ENCODE measurements at regions not wholly inside any gene's neighbourhood (a gene's known extent, or its start where the extent isn't known, plus 50 kb on each side); places are given as distances from the start of the nearest gene placed in this dataset.
"Not testable (repeated sequence)": the region's sequence is repeated elsewhere in the genome, so short reads cannot be mapped to it uniquely, and the experiment has no call there.

DNA sequence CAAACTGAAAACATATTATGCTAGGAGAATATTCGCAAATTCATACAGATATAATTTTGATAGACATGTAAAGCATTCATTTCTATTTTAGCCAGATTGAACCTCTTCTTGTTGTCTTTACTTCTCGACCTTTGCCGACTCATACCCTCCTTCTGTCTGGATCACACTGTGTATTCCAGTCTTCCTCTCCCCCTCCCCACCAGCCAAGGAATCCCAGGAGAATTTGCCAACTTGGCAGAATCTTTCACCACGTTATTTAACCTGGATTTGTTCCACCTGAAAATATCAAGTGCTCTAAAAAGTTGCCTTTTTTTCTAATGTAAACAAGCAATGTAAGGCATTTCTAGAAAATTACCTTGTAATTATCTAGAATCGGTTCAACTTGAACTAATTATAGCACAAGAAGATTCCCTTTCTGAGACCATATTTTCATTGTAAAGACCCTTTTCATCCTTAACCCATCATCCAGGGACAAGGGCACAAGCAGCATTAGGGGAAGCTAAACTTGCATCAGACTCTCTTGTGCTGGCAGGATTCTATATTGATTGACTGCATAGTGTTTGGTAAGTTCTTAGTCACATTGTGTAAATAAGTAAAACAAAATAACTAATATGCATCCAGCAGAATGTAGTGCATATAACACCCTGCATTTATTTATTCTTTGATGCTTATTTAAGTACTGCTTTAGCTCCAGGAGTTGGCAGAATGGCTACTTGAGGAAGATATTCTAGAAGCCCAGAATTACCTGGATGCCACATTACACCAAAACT lies 1328.7 kb upstream of the NXPH2 start:
- Mint-ChIP-seq H3K36me3 (ENCODE audit: low read depth) (no peaks in the 10 kb centered on the region), H3K4me1 (ENCODE audit: low read depth) (no peaks in the 10 kb centered on the region), H3K4me3 (no peak overlapping the region), H3K9me3 (no peaks in the 10 kb centered on the region), H3K27me3 (no peaks in the 10 kb centered on the region), H3K27ac (no peak overlapping the region)
- intact Hi-C loops (cut with micrococcal nuclease) = no loop called here

- Mint-ChIP-seq H3K4me3 (no peak overlapping the region), H3K36me3 (ENCODE audit: low read depth) (no peaks in the 10 kb centered on the region), H3K4me1 (ENCODE audit: low read depth) (no peaks in the 10 kb centered on the region), H3K9me3 (no peaks in the 10 kb centered on the region), H3K27me3 (no peaks in the 10 kb centered on the region), H3K27ac (no peak overlapping the region)
- intact Hi-C loops (cut with micrococcal nuclease) = no loop called here
Observed at GRCh38 chr2:140091926-140092325, 1311.7 kb upstream of the NXPH2 start.

DNA sequence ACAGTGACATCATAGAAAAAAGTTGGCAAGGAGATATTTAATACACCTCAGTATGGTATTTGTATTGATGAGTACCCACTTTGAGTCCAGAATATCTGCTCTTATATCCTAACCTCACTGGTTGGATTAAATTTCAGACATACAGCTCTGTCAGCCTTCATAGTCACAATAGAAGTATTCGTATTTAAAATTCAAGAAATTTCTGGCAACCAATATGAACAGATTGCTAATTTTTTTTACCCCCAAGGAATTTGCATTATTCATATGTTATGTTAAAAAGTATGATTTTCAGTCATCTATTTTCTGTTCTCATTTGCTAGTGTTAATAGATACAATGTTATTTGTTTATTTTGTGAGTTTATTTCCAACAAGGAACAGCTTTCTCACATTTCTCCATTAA lies 1306.8 kb upstream of the NXPH2 start:
- H3K4me3 Mint-ChIP-seq = no peak overlapping the region
- H3K27me3 Mint-ChIP-seq = no peaks in the 10 kb centered on the region
- no peaks in the 10 kb centered on the region for H3K9me3 Mint-ChIP-seq
- intact Hi-C loops (cut with micrococcal nuclease) = no loop called here
- H3K4me1 Mint-ChIP-seq (ENCODE audit: low read depth) = no peaks in the 10 kb centered on the region
- no peak overlapping the region for H3K27ac Mint-ChIP-seq
- H3K36me3 Mint-ChIP-seq (ENCODE audit: low read depth) = no peaks in the 10 kb centered on the region

GRCh38 chr2:140085674-140086073 lies 1305.5 kb upstream of the NXPH2 start:
- H3K9me3 Mint-ChIP-seq = no peaks in the 10 kb centered on the region
- no peak overlapping the region for H3K4me3 Mint-ChIP-seq
- H3K27ac Mint-ChIP-seq = no peak overlapping the region
- no peaks in the 10 kb centered on the region for H3K4me1 Mint-ChIP-seq (ENCODE audit: low read depth)
- H3K27me3 Mint-ChIP-seq = no peaks in the 10 kb centered on the region
- intact Hi-C loops (cut with micrococcal nuclease) = no loop called here
- no peaks in the 10 kb centered on the region for H3K36me3 Mint-ChIP-seq (ENCODE audit: low read depth)

GRCh38 chr2:140079038-140079437 lies 1298.8 kb upstream of the NXPH2 start:
- no peak overlapping the region for H3K27ac Mint-ChIP-seq

DNA sequence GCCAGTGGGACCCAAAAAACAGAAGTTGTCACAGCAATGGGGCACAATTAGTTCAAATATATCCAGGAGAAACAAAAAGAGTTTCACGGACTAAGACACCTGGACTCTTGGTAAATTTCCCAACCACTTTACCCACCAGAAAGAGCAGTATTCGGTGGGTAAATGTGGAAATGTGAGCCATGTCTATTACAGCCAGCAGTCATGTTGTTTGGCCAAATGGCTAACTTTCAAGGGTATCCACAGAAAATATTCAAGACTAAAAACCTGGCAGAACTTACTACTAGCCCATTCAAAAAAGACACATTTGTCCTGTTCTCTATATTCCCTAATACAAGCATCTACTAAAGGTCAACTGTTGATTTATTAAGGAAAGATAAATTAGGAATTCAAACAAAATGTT lies 1296.0 kb upstream of the NXPH2 start:
- Mint-ChIP-seq H3K27me3 (no peaks in the 10 kb centered on the region), H3K4me3 (no peak overlapping the region), H3K9me3 (peaks cover 16% of the 10 kb centered on the region), H3K4me1 (ENCODE audit: low read depth) (no peaks in the 10 kb centered on the region), H3K36me3 (ENCODE audit: low read depth) (no peaks in the 10 kb centered on the region), H3K27ac (no peak overlapping the region)
- intact Hi-C loops (cut with micrococcal nuclease) = no loop called here

More at GRCh38 chr2:140079038-140079437, 1298.8 kb upstream of the NXPH2 start:
- Mint-ChIP-seq H3K4me1 (ENCODE audit: low read depth) (no peaks in the 10 kb centered on the region), H3K36me3 (ENCODE audit: low read depth) (no peaks in the 10 kb centered on the region), H3K4me3 (no peak overlapping the region), H3K27me3 (no peaks in the 10 kb centered on the region), H3K9me3 (peaks cover 16% of the 10 kb centered on the region)
- intact Hi-C loops (cut with micrococcal nuclease) = no loop called here

DNA sequence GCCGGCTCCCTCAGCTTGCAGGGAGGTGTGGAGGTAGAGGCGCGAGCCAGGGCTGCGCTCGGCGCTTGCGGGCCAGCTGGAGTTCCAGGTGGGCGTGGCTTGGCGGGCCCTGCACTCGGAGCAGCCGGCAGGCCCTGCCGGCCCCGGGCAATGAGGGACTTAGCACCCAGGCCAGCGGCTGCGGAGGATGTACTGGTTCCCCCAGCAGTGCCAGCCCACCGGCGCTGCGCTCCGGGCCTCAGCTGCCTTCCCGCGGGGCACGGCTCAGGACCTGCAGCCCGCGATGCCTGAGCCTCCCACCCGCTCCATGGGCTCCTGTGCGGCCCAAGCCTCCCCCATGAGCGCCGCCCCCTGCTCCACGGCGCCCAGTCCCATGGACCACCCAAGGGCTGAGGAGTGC lies 1293.6 kb upstream of the NXPH2 start:
- H3K36me3 Mint-ChIP-seq (ENCODE audit: low read depth); H3K4me1 Mint-ChIP-seq (ENCODE audit: low read depth); H3K27me3 Mint-ChIP-seq; H3K27ac Mint-ChIP-seq; H3K4me3 Mint-ChIP-seq; intact Hi-C loops (cut with micrococcal nuclease): not testable (repeated sequence)
- H3K9me3 Mint-ChIP-seq = peaks cover 16% of the 10 kb centered on the region

- no peaks in the 10 kb centered on the region for H3K4me1 Mint-ChIP-seq (ENCODE audit: low read depth)
- H3K9me3 Mint-ChIP-seq = no peaks in the 10 kb centered on the region
- no peak overlapping the region for H3K27ac Mint-ChIP-seq
- no peaks in the 10 kb centered on the region for H3K27me3 Mint-ChIP-seq
- H3K4me3 Mint-ChIP-seq = no peak overlapping the region
- intact Hi-C loops (cut with micrococcal nuclease) = no loop called here
- no peaks in the 10 kb centered on the region for H3K36me3 Mint-ChIP-seq (ENCODE audit: low read depth)
Observed at GRCh38 chr2:140067661-140068060, 1287.5 kb upstream of the NXPH2 start.

DNA sequence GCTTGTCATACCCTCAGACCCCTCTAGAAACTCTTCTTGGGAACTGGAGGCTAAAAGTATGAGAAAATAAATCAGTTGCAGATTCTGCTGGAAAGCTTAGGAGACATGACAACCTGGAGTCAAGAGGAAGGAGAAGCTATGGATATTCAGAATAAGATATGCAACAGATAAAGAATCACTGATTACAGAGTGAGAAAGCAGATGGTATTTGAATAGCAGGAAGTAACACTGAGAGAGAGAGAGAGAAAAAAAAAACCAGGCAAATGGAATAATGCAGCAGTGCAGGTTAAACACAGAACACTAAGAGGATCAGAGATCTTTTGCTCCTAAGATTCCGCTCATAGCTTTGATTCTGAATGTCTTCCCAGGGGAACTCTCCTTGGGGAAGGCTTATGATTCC lies 1284.1 kb upstream of the NXPH2 start:
- H3K36me3 Mint-ChIP-seq (ENCODE audit: low read depth) = no peaks in the 10 kb centered on the region

GRCh38 chr2:140063356-140063755 lies 1283.2 kb upstream of the NXPH2 start:
- H3K4me1 Mint-ChIP-seq (ENCODE audit: low read depth) = no peaks in the 10 kb centered on the region
- peaks cover 8% of the 10 kb centered on the region for H3K9me3 Mint-ChIP-seq
- H3K36me3 Mint-ChIP-seq (ENCODE audit: low read depth) = no peaks in the 10 kb centered on the region
- no peaks in the 10 kb centered on the region for H3K27me3 Mint-ChIP-seq
- no peak overlapping the region for H3K4me3 Mint-ChIP-seq
- no peak overlapping the region for H3K27ac Mint-ChIP-seq
- intact Hi-C loops (cut with micrococcal nuclease) = no loop called here

More for the DNA sequence above, 1284.1 kb upstream of the NXPH2 start:
- Mint-ChIP-seq H3K27me3 (no peaks in the 10 kb centered on the region), H3K9me3 (peaks cover 8% of the 10 kb centered on the region), H3K4me3 (no peak overlapping the region), H3K4me1 (ENCODE audit: low read depth) (no peaks in the 10 kb centered on the region), H3K27ac (no peak overlapping the region)
- intact Hi-C loops (cut with micrococcal nuclease) = no loop called here

- no peak overlapping the region for H3K27ac Mint-ChIP-seq
- H3K27me3 Mint-ChIP-seq = no peaks in the 10 kb centered on the region
- H3K4me1 Mint-ChIP-seq (ENCODE audit: low read depth) = no peaks in the 10 kb centered on the region
- peaks cover 8% of the 10 kb centered on the region for H3K9me3 Mint-ChIP-seq
- intact Hi-C loops (cut with micrococcal nuclease) = no loop called here
- no peaks in the 10 kb centered on the region for H3K36me3 Mint-ChIP-seq (ENCODE audit: low read depth)
- no peak overlapping the region for H3K4me3 Mint-ChIP-seq
Observed at GRCh38 chr2:140061240-140061639, 1281.0 kb upstream of the NXPH2 start.

DNA sequence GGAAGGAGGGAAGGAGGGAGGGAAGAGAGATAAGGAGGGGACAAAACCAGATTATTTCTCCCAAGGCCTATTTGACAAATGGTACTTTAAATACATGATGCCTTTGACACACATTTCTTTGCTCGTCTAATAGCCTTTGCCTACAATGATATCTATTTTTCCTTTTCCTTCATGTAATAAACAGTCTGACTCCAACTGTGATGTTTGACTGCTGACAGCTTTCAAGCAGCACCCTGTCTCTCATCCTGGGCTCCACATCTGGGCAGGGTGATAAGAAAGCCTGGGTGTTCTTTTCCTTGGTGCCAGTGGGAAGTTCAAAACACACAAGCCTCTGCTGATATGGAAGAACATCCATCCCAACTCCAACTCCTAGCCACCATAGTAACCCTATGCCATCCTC lies 1277.7 kb upstream of the NXPH2 start:
- no peaks in the 10 kb centered on the region for H3K27me3 Mint-ChIP-seq
- peaks cover 8% of the 10 kb centered on the region for H3K9me3 Mint-ChIP-seq
- no peak overlapping the region for H3K4me3 Mint-ChIP-seq
- no peaks in the 10 kb centered on the region for H3K36me3 Mint-ChIP-seq (ENCODE audit: low read depth)
- intact Hi-C loops (cut with micrococcal nuclease) = no loop called here
- no peak overlapping the region for H3K27ac Mint-ChIP-seq
- no peaks in the 10 kb centered on the region for H3K4me1 Mint-ChIP-seq (ENCODE audit: low read depth)

- no peaks in the 10 kb centered on the region for H3K36me3 Mint-ChIP-seq (ENCODE audit: low read depth)
Observed at GRCh38 chr2:140041811-140042210, 1261.6 kb upstream of the NXPH2 start.

GRCh38 chr2:140041239-140041638 lies 1261.0 kb upstream of the NXPH2 start:
- Mint-ChIP-seq H3K4me1 (ENCODE audit: low read depth) (no peaks in the 10 kb centered on the region), H3K27ac (no peak overlapping the region), H3K27me3 (no peaks in the 10 kb centered on the region), H3K36me3 (ENCODE audit: low read depth) (no peaks in the 10 kb centered on the region), H3K4me3 (no peak overlapping the region), H3K9me3 (peaks cover 43% of the 10 kb centered on the region)
- intact Hi-C loops (cut with micrococcal nuclease) = no loop called here

More at GRCh38 chr2:140041811-140042210, 1261.6 kb upstream of the NXPH2 start:
- no peak overlapping the region for H3K4me3 Mint-ChIP-seq
- H3K4me1 Mint-ChIP-seq (ENCODE audit: low read depth) = no peaks in the 10 kb centered on the region
- no peaks in the 10 kb centered on the region for H3K27me3 Mint-ChIP-seq
- intact Hi-C loops (cut with micrococcal nuclease) = no loop called here
- H3K27ac Mint-ChIP-seq = no peak overlapping the region
- H3K9me3 Mint-ChIP-seq = peaks cover 38% of the 10 kb centered on the region

GRCh38 chr2:140033638-140034037 lies 1253.4 kb upstream of the NXPH2 start:
- Mint-ChIP-seq H3K9me3 (peaks cover 26% of the 10 kb centered on the region), H3K27ac (no peak overlapping the region), H3K27me3 (no peaks in the 10 kb centered on the region), H3K4me1 (ENCODE audit: low read depth) (no peaks in the 10 kb centered on the region), H3K36me3 (ENCODE audit: low read depth) (no peaks in the 10 kb centered on the region), H3K4me3 (no peak overlapping the region)
- intact Hi-C loops (cut with micrococcal nuclease) = no loop called here
